ENCODE measurements at regions not wholly inside any gene's neighbourhood (a gene's known extent, or its start where the extent isn't known, plus 50 kb on each side); places are given as distances from the start of the nearest gene placed in this dataset.

DNA sequence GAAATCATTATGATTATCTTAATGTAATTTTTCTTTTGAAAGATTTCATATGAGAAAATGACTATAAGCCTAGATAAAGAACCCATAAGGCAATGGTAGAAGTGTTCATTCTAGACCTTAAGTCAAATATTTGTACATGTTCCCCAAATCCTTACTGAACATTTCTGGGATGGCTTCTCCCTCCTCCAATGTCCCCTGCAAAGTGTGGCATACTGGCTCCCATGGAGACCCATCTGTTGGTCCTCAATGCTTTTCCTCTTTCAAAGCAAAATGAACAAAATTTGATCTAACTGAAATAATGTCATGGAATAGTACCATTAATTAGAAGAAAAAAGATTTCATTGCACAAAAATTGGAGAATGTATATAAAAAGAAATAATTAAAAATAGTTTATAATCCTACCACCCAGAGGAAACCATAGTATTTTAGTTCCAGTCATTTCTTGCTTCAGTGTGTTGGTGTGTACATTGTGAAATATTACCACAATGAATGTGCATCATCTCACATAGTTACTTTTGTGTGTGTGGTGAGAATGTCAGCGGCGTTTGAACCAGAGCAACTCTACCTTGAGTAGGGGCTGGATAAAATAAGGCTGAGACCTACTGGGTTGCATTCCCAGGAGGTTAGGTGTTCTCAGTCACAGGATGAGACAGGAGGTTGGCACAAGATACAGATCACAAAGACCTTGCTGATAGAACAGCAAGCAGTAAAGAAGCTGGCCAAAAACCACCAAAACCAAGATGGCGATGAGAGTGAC, 181.3 kb downstream of the UXS1 start:
- DNase-seq (ENCODE audit: low read depth), result peak; percentile 38
- no peaks in the 10 kb centered on the region for H3K36me3 ChIP-seq (ENCODE audit: control insufficient read depth, insufficient read depth, low read length)
- no peak for FAIRE-seq
- no peaks in the 10 kb centered on the region for H3K27me3 ChIP-seq (ENCODE audit: control insufficient read depth, insufficient read depth, low read length)
- TF ChIP-seq, protein P1, sequence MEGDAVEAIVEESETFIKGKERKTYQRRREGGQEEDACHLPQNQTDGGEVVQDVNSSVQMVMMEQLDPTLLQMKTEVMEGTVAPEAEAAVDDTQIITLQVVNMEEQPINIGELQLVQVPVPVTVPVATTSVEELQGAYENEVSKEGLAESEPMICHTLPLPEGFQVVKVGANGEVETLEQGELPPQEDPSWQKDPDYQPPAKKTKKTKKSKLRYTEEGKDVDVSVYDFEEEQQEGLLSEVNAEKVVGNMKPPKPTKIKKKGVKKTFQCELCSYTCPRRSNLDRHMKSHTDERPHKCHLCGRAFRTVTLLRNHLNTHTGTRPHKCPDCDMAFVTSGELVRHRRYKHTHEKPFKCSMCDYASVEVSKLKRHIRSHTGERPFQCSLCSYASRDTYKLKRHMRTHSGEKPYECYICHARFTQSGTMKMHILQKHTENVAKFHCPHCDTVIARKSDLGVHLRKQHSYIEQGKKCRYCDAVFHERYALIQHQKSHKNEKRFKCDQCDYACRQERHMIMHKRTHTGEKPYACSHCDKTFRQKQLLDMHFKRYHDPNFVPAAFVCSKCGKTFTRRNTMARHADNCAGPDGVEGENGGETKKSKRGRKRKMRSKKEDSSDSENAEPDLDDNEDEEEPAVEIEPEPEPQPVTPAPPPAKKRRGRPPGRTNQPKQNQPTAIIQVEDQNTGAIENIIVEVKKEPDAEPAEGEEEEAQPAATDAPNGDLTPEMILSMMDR (IDR thresholded peaks at IDR 0.05; ENCODE audit: insufficient read depth, low read length, severe bottlenecking), result no peak
- H3K4me3 ChIP-seq (ENCODE audit: low read depth, low read length), result no peak overlapping the region

DNA sequence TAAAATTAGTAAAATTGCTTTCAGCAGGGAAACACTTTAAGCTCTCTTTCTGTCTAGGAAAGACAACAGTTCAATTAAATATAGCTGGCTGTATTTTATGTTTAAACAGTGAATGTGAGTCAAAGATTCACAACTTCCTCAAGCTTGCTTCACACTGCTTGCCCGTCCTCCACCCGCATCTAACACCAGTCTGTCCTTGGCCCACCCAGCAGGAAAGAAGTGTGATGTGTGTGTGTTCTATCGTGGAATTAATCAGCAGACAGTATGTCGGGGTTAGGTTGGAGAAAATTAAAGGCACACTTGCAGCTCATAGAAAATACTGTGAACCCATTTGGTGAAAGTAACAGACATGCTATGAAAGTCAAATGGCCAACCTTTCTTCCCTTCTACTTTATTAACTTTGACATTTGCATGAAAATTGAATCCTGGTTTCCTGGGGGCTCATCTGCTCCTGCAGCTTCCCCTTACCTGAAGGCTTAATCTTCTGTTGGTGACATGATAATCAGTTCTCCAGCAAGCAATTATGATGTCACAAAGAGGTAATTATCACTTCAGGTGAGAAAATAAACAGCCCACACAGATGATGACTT, 182.0 kb downstream of the UXS1 start:
- FAIRE-seq, result no peak
- no peak for DNase-seq (ENCODE audit: low read depth)
- no peak overlapping the region for H3K4me3 ChIP-seq (ENCODE audit: low read depth, low read length)
- H3K27me3 ChIP-seq (ENCODE audit: control insufficient read depth, insufficient read depth, low read length), result no peaks in the 10 kb centered on the region
- H3K36me3 ChIP-seq (ENCODE audit: control insufficient read depth, insufficient read depth, low read length), result no peaks in the 10 kb centered on the region
- TF ChIP-seq, protein P1 (IDR thresholded peaks at IDR 0.05; ENCODE audit: insufficient read depth, low read length, severe bottlenecking), result no peak

DNA sequence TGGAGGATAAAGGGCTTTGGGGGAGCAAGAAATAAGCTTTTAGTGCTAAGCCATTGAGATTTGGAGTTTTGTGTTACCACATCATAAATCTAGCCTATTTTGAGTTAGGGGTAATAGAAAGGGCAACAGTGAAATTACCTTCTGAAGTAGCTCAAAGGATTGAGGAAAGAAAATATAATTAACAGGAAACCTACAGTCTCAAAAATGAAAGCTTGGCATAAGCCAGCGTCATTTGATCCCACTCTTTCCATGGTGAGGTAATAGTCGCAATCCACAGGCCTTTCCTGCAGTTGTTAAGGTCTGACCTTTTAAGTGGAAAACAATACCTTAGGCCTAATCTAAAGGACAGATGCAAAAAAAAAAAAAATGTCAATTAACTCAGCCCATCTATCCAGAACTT, 182.7 kb downstream of the UXS1 start:
- TF ChIP-seq, protein P1 (IDR thresholded peaks at IDR 0.05; ENCODE audit: insufficient read depth, low read length, severe bottlenecking), result no peak
- Histone ChIP-seq H3K36me3 (ENCODE audit: control insufficient read depth, insufficient read depth, low read length) (no peaks in the 10 kb centered on the region), H3K4me3 (ENCODE audit: low read depth, low read length) (no peak overlapping the region), H3K27me3 (ENCODE audit: control insufficient read depth, insufficient read depth, low read length) (no peaks in the 10 kb centered on the region)
- DNase-seq (ENCODE audit: low read depth) (no peak), FAIRE-seq (no peak)

DNA sequence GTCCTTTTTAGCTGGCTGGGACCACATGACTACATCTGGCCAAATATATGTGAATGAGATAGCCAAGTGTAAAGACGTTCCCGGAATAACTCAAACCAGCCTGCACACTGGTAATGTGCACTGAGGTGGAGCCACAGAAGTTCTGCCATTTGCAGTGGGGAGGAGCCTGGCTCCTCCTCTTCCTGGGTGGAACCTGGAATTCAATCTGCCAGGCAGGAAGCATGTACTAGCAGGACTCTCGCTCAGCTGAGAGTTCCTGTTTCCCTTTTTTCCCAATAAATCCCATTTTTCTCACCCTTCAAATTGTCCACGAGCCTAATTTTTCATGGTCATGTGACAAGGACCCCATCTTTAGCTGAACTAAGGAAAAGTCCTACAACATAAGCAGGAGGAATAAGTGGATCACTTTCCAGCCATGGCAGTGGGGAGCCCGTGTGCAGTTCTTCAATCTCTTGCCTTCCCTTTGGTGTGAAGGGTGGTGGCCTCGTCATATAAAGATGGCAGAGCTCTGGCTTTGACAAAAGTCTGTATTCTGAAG, 183.2 kb downstream of the UXS1 start:
- H3K4me3 ChIP-seq (ENCODE audit: low read depth, low read length), result no peak overlapping the region
- TF ChIP-seq, protein P1 (IDR thresholded peaks at IDR 0.05; ENCODE audit: insufficient read depth, low read length, severe bottlenecking), result no peak
- FAIRE-seq (peak; percentile 28), DNase-seq (ENCODE audit: low read depth) (no peak)
- H3K27me3 ChIP-seq (ENCODE audit: control insufficient read depth, insufficient read depth, low read length), result no peaks in the 10 kb centered on the region
- no peaks in the 10 kb centered on the region for H3K36me3 ChIP-seq (ENCODE audit: control insufficient read depth, insufficient read depth, low read length)

DNA sequence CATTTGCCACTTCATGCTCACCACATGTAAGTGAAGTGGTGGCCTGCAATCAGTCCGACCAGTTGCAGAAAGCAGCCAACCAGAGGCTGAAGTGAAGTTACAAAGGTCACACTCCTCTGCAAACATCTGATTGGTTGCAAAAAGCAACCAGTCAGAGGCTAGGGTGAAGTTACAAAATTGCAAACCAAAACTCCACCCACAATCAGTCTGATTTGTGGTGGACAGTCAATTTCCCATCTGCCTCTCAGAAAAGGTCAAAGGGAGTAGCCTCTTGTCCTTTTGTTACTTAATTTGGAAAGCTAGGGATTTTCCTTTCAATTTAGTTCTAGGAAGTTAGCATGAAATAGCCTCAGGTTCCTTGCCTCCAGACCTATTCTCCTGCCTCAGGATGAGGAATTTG, 185.0 kb downstream of the UXS1 start:
- no peak for FAIRE-seq

More for the DNA sequence above, 185.0 kb downstream of the UXS1 start:
- TF ChIP-seq, protein P1 (IDR thresholded peaks at IDR 0.05; ENCODE audit: insufficient read depth, low read length, severe bottlenecking), result no peak
- no peak for DNase-seq (ENCODE audit: low read depth)
- Histone ChIP-seq H3K36me3 (ENCODE audit: control insufficient read depth, insufficient read depth, low read length) (no peaks in the 10 kb centered on the region), H3K4me3 (ENCODE audit: low read depth, low read length) (no peak overlapping the region), H3K27me3 (ENCODE audit: control insufficient read depth, insufficient read depth, low read length) (no peaks in the 10 kb centered on the region)
